Kasumi-1 (cell line): ENCODE measurements at regions not wholly inside any gene's neighbourhood (a gene's known extent, or its start where the extent isn't known, plus 50 kb on each side); places are given as distances from the start of the nearest gene placed in this dataset.

Experiments used
- DNase-seq, 2 experiments: peaks; one replicate each; lab custom pipeline; 2025; lab: John Stamatoyannopoulos, UW

DNA sequence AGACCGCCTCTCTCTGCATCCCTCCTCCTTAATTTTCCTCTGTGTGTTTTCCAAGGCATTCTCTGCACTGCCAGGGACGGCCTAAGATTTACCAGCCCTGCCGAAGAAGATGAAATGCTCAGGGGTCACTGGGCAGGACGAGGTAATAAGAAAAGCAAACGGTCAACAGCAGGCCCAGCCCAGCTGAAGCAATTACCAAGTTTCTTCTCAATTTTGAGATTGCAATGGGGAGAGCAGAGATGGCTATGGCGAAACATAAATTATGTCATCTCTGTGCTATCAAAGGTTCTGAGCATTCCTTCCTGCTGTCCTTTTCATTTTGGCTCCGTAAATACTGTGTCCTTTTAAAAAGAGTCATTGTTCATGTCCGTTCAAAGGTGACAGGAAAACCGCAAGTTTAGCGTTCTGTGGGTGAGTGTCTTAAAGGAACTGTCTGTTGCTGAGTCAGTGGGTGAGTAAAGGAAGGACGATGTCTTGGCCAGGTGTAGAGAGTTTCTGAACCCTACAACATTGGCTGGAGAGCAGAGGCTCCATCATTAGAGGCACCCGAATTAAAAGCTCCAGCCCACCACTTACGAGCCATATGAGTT, 753.9 kb upstream of the EEF2KMT start:
- no peak for DNase-seq

GRCh38 chr16:5850632-5851392, 753.2 kb upstream of the EEF2KMT start:
- no peak for DNase-seq

- no peak for DNase-seq
Measured at GRCh38 chr16:5845046-5845445, 747.5 kb upstream of the EEF2KMT start.

DNA sequence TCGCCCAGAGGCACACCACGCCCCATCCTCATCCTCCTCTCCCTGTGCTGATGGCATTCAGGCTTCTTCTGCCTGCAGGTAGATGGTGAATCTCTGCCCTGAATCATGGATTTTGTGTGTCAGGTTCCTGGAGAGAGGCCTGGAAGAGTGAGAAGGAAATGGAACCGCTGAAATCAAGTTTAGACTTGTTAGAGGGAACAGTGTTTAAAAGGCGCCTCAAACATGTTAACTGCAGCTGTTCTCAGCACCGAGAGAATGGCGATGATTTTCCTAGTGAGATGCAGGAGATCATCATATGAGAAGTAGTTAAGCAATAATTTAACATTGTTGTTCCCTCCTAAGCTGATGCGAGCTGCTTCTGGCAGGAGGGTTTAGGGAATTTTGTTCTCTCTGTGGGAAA, 744.4 kb upstream of the EEF2KMT start:
- DNase-seq: no peak

GRCh38 chr16:5838725-5839124, 741.1 kb upstream of the EEF2KMT start:
- no peak for DNase-seq

DNA sequence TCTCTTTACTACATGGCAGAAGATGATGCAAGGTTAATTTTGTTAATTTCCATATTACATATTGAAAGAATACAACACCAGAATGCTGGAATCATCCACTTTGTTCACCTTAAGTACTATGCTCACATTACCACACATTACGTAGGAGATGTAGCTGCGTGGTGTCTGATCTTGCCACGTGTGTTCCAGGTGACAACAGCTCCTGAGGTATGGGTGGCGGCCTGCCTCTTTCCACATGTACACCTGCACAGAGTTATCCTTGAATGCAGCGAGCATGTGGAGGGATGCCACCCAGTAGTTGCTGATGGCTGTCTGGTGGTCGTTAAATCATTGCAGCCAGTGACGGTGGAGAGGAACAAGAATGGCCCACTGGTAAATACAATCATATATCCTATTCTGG, 740.5 kb upstream of the EEF2KMT start:
- no peak for DNase-seq

GRCh38 chr16:5837007-5837670, 739.5 kb upstream of the EEF2KMT start:
- DNase-seq: no peak

DNA sequence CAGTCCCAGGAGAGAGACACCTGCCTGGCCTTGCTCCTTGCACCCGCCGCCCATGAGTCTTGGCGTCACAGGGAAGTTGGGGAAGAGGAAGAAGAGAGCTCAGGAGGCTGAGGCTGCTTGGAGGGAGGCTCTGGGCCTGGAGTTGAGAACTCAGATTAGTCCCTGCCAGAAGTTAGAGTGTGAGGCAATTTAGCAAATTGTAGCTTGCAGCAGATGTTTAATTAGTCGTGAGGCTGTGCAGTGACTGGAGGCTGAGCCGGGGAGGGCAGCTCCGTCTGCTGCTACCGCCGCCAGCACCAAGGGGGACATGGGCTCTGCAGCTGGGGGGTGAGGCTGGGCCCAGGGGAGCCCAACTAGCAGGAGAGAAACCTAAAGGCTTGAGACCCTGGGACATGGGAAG, 738.3 kb upstream of the EEF2KMT start:
- DNase-seq: no peak

DNA sequence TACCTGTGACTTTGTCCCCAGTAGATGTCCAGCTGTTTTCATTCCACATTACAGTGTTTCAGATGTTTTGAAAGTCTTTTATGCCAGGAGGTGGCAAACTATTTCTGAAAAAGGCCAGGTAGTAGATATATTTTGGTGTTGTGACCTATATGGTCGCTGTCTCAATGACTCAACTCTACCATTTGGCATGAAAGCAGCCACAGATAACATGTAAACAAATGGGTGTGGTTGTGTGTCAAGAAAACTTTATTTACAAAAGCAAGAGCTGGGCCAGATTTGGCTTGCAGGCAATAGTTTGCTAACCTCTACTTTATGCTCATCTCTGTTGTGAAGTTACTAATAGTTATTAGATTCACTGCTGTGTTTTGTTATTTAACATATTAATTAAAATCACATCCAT, 728.7 kb upstream of the EEF2KMT start:
- no peak for DNase-seq

- DNase-seq: no peak
Measured at GRCh38 chr16:5820472-5820871, 722.9 kb upstream of the EEF2KMT start.

- no peak for DNase-seq
Measured at GRCh38 chr16:5815570-5816237, 718.1 kb upstream of the EEF2KMT start.

GRCh38 chr16:5801396-5801795, 703.8 kb upstream of the EEF2KMT start:
- DNase-seq: no peak

GRCh38 chr16:5793556-5793955, 696.0 kb upstream of the EEF2KMT start:
- DNase-seq: no peak

- no peak for DNase-seq
Measured at GRCh38 chr16:5791011-5791657, 693.5 kb upstream of the EEF2KMT start.

DNA sequence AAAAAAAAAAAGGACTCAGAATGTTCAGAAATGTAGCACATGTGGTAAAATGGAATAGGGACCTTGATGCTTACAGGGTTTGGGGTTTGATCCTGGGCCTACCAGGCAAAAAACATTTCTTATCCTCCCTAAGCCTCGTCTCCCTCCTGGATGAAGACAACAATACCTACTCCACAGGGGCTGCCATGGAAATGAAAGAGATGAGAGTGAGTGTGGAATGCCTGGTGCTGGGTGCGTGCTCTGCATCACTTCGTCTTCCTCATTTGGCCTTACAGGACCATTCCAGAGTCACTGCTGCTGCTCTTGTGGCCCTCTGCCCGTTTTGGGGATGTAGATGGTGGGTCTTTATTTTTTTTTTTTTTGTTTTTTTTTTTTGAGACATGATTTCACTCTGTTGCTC, 692.9 kb upstream of the EEF2KMT start:
- no peak for DNase-seq

- DNase-seq: no peak
Measured at GRCh38 chr16:5789033-5789432, 691.4 kb upstream of the EEF2KMT start.

- no peak for DNase-seq
Measured at GRCh38 chr16:5781436-5781835, 683.8 kb upstream of the EEF2KMT start.

GRCh38 chr16:5776876-5777275, 679.3 kb upstream of the EEF2KMT start:
- DNase-seq: no peak

DNA sequence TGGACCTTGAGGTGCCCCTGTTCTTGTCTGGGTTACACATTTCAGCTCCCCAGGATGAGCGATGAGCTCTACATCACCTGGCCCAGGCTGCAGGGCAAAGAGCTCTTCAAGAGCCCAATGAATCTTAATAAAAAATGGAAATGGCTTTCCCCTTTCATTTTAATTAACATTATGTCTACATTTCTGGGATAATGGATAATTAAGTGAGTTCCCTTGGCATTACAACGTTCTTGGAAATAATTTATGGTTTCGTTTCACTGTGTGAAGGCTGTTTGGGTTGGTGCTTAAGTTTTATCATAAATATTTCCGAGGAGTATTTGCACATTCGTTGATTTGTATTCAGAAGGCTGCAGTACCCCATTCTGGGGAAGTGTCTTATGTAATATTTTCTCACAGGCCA, 678.3 kb upstream of the EEF2KMT start:
- DNase-seq: no peak

DNA sequence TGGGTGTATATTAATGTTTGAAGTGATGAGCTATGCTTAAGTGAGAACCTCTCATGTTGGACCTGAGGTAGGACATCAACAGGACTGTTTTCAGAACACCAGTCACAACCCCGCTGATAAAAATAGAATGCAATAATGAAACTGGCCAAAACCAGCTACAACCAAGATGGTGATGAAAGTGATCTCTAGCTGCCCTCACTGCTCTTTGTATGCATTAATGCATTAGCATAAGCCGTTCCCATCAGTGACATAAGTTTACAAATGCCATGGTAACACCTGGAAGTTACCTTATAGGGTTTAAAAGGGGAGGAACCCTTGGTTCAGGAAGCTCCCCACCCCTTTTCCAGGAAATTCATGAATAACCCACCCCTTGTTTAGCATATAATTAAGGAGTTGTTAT, 672.5 kb upstream of the EEF2KMT start:
- no peak for DNase-seq

DNA sequence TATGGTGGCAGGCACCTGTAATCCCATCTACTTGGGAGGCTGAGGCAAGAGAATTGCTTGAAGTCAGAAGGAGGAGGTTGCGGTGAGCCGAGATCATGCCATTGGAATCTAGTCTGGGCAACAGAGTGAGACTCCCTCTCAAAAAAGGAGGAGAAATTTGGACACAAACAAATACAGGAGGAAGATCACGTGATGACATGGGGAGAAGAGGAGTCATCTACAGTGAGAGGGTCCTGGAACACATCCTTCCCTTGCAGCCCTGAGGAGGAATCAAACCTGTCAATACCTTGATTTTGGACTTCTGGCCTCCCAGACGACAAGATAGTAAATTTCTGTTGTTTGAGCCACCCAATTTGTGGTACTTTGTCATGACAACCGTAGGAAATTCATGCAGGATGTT, 671.9 kb upstream of the EEF2KMT start:
- DNase-seq: no peak

GRCh38 chr16:5768445-5768844, 670.9 kb upstream of the EEF2KMT start:
- no peak for DNase-seq
